Body of pancreas (tissue), 4 donors: ENCODE measurements at regions not wholly inside any gene's neighbourhood (a gene's known extent, or its start where the extent isn't known, plus 50 kb on each side); places are given as distances from the start of the nearest gene placed in this dataset. TPM values are rescaled to one million over a fixed set of nuclear protein-coding genes. Genes with fewer than 3 reads are reported as not detected.
"Not testable (repeated sequence)": the region's sequence is repeated elsewhere in the genome, so short reads cannot be mapped to it uniquely, and the experiment has no call there.

Experiments used
- ATAC-seq: fragments of 150-250 bp; one replicate; pipeline ENCODE4 v1.9.1; 2016
- DNase-seq, 4 donors: peaks; one replicate each; pipeline ENCODE4 v3.0.0-alpha.2; 2019
- H3K27ac ChIP-seq, 4 donors: fragments of 200-600 bp; sonication (generic); 1 replicate in 3 of 4; 2 replicates in 1 of 4; pipeline versions ENCODE4 v1.5.1 to v1.6.1; 2016 to 2019; ENCODE audit warnings: mild to moderate bottlenecking in 1 of 4, mixed read lengths in 1 of 4, moderate library complexity in 1 of 4
- H3K27me3 ChIP-seq, 2 donors: fragments of 200-600 bp; sonication (generic); one replicate each; pipeline ENCODE4 v1.6.0; 2016; ENCODE audit warnings: mild to moderate bottlenecking in 1 of 2
- H3K36me3 ChIP-seq, 2 donors: fragments of 200-600 bp; sonication (generic); replicated peaks in 1 of 2; 2 replicates each; pipeline ENCODE4 v1.5.1; 2016; ENCODE audit warnings: low read depth in 2 of 2; ENCODE audit not compliant: insufficient read depth in 1 of 2
- H3K4me1 ChIP-seq: fragments of 200-600 bp; sonication (generic); one replicate; pipeline ENCODE4 v1.6.0; 2016
- H3K4me3 ChIP-seq, 2 donors: fragments of 200-600 bp; sonication (generic); 1 replicate in 1 of 2; 2 replicates in 1 of 2; pipeline ENCODE4 v1.5.1; 2016 to 2019
- H3K9me3 ChIP-seq, 3 donors: fragments of 200-600 bp; sonication (generic); 1 replicate in 2 of 3; 2 replicates in 1 of 3; pipeline ENCODE4 v1.5.1; 2016
- WGBS, 2 donors: methylation state at CpG; one replicate each; pipeline ENCODE4 v1.1.5; 2017; 5-methylcytosine and 5-hydroxymethylcytosine counted together
- intact Hi-C: fragments of 100-400 bp; cut with DNase I; formaldehyde crosslinking; loops from one replicate; pipeline ENCODE4 v1.15.1; 2023
- microRNA-seq, 2 donors: library from miRNA; unstranded; fragments of <30 nt; microRNA quantifications; one replicate each; pipeline ENCODE4, GENCODE V29; 2016; ENCODE audit warnings: borderline number of aligned reads in 2 of 2, borderline replicate concordance in 2 of 2
- small RNA-seq: library from RNA; depleted of rRNA; stranded (forward); fragments of <200 nt; gene quantifications from one replicate; pipeline ENCODE3, GENCODE V24; 2016

- ATAC-seq, H3K27me3 ChIP-seq, H3K4me1 ChIP-seq, intact Hi-C loops, DNase-seq, H3K36me3 ChIP-seq, H3K4me3 ChIP-seq, H3K9me3 ChIP-seq, H3K27ac ChIP-seq: not testable (repeated sequence)
- no CpG with 5 or more reads among the region's 10 CpGs for WGBS, 2 donors
Observed at GRCh38 chr21:8466642-8467041, 2054.7 kb upstream of the TPTE start.

Small RNAs in the stretch of these regions (microRNA-seq; reads per million reads assigned to microRNA genes)
- 0 reads per million in 2 donors for gene MIR6724-3
- gene MIR6724-4, result 0 reads per million in 2 donors

Small RNAs in the stretch of these regions (small RNA-seq; reads per million reads assigned to genes)
- not detected for gene MIR6724-3
- not detected for gene MIR6724-4
- not detected for gene RF01518
- gene RNA5-8SN2, result not detected
